Activated CD8-positive, alpha-beta memory T cell treated with anti-CD3 and anti-CD28 coated beads, Interleukin-2, amount 10 ng/mL, durations not matched to agents 7 days and 5 days (primary cell): ENCODE measurements at regions not wholly inside any gene's neighbourhood (a gene's known extent, or its start where the extent isn't known, plus 50 kb on each side); places are given as distances from the start of the nearest gene placed in this dataset.

ENCODE experiments used
- ATAC-seq: fragments of 150-1000 bp; cut with Tn5 transposase; one replicate; pipeline ENCODE4 v1.10.0; 2021; ENCODE audit warnings: moderate library complexity
- CTCF ChIA-PET: fragments of 350-600 bp; sonication (Branson Sonifier 250); formaldehyde crosslinking; loops from one replicate; lab custom pipeline; 2021; ENCODE audit warnings: antibody characterized with exemption; lab: Charles Lee
- DNase-seq: peaks from one replicate; pipeline ENCODE4 v3.0.0-alpha.2; 2020
- H3K27ac Mint-ChIP-seq: one replicate; pipeline ENCODE4 v1.8.0; 2021; ENCODE audit warnings: mild to moderate bottlenecking, mixed read lengths
- H3K27me3 Mint-ChIP-seq: one replicate; pipeline ENCODE4 v1.8.0; 2021; ENCODE audit warnings: mixed read lengths
- H3K36me3 Mint-ChIP-seq: one replicate; pipeline ENCODE4 v1.8.0; 2021; ENCODE audit warnings: mild to moderate bottlenecking, mixed read lengths
- H3K4me1 Mint-ChIP-seq: one replicate; pipeline ENCODE4 v1.8.0; 2021; ENCODE audit warnings: mixed read lengths
- H3K4me3 Mint-ChIP-seq: one replicate; pipeline ENCODE4 v1.8.0; 2021; ENCODE audit warnings: mild to moderate bottlenecking, moderate library complexity, mixed read lengths
- H3K9me3 Mint-ChIP-seq: one replicate; pipeline ENCODE4 v1.8.0; 2022; ENCODE audit warnings: low read depth, mixed read lengths

DNA sequence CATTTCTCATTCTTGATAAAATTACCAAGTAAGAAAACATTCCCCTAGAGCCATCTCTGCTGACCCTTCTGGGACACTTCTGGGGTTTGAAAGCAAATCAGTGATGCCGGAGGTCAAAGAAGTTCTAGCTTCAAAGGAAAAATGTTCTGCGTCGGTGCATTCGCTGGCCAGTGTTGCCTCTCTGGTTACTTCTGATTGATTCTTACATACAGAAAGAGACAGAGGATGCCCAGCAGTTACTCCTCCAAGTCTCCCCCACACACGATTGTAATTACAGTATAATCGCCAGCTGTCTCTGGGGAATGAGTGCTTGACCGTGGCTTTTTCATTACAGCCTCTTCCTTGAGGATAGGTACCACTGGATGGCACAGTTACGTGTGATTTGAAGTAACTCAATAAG is 150.9 kb downstream of the SNX19 start:
- ATAC-seq, result no peak
- Mint-ChIP-seq H3K27ac (no peak overlapping the region), H3K4me3 (no peak overlapping the region), H3K9me3 (no peaks in the 10 kb centered on the region), H3K36me3 (no peaks in the 10 kb centered on the region), H3K4me1 (peaks cover 8% of the 10 kb centered on the region), H3K27me3 (peaks cover 11% of the 10 kb centered on the region)
- no peak for DNase-seq
- CTCF ChIA-PET, result interaction anchor here (1.6 kb wide), 1 partner anchor 17 kb away, joined by 3 read pairs; no protein-coding TSS in a partner anchor

- Mint-ChIP-seq H3K27me3 (peaks cover 11% of the 10 kb centered on the region), H3K4me3 (no peak overlapping the region), H3K27ac (peak overlapping the region; percentile 6), H3K9me3 (no peaks in the 10 kb centered on the region), H3K4me1 (peaks cover 8% of the 10 kb centered on the region), H3K36me3 (no peaks in the 10 kb centered on the region)
- ATAC-seq (peak; percentile 51), DNase-seq (no peak)
- CTCF ChIA-PET, result interaction anchor here (1.6 kb wide), 1 partner anchor 17 kb away, joined by 3 read pairs; no protein-coding TSS in a partner anchor
These were observed 150.2 kb downstream of the SNX19 start for GRCh38 chr11:130765951-130766649.

- CTCF ChIA-PET, result no interaction called here
- no peaks in the 10 kb centered on the region for H3K36me3 Mint-ChIP-seq
- H3K4me3 Mint-ChIP-seq, result no peak overlapping the region
- no peak for DNase-seq
- H3K4me1 Mint-ChIP-seq, result peaks cover 8% of the 10 kb centered on the region
- peak overlapping the region; percentile 6 for H3K27ac Mint-ChIP-seq
- no peak for ATAC-seq
- peaks cover 11% of the 10 kb centered on the region for H3K27me3 Mint-ChIP-seq
- H3K9me3 Mint-ChIP-seq, result no peaks in the 10 kb centered on the region
These were observed 149.4 kb downstream of the SNX19 start for GRCh38 chr11:130766650-130767565.

GRCh38 chr11:130769782-130770535 is 146.3 kb downstream of the SNX19 start:
- ATAC-seq (no peak), DNase-seq (no peak)
- CTCF ChIA-PET, result no interaction called here
- no peaks in the 10 kb centered on the region for H3K9me3 Mint-ChIP-seq
- H3K27ac Mint-ChIP-seq, result no peak overlapping the region
- peaks cover 7% of the 10 kb centered on the region for H3K27me3 Mint-ChIP-seq
- no peak overlapping the region for H3K4me3 Mint-ChIP-seq
- H3K4me1 Mint-ChIP-seq, result peaks cover 8% of the 10 kb centered on the region
- no peaks in the 10 kb centered on the region for H3K36me3 Mint-ChIP-seq

- no peaks in the 10 kb centered on the region for H3K4me1 Mint-ChIP-seq
- CTCF ChIA-PET, result no interaction called here
- H3K4me3 Mint-ChIP-seq, result no peak overlapping the region
- peaks cover 3% of the 10 kb centered on the region for H3K27me3 Mint-ChIP-seq
- no peaks in the 10 kb centered on the region for H3K9me3 Mint-ChIP-seq
- no peaks in the 10 kb centered on the region for H3K36me3 Mint-ChIP-seq
- no peak for DNase-seq
- ATAC-seq, result no peak
- no peak overlapping the region for H3K27ac Mint-ChIP-seq
These were observed 144.6 kb downstream of the SNX19 start for GRCh38 chr11:130771708-130772107.

DNA sequence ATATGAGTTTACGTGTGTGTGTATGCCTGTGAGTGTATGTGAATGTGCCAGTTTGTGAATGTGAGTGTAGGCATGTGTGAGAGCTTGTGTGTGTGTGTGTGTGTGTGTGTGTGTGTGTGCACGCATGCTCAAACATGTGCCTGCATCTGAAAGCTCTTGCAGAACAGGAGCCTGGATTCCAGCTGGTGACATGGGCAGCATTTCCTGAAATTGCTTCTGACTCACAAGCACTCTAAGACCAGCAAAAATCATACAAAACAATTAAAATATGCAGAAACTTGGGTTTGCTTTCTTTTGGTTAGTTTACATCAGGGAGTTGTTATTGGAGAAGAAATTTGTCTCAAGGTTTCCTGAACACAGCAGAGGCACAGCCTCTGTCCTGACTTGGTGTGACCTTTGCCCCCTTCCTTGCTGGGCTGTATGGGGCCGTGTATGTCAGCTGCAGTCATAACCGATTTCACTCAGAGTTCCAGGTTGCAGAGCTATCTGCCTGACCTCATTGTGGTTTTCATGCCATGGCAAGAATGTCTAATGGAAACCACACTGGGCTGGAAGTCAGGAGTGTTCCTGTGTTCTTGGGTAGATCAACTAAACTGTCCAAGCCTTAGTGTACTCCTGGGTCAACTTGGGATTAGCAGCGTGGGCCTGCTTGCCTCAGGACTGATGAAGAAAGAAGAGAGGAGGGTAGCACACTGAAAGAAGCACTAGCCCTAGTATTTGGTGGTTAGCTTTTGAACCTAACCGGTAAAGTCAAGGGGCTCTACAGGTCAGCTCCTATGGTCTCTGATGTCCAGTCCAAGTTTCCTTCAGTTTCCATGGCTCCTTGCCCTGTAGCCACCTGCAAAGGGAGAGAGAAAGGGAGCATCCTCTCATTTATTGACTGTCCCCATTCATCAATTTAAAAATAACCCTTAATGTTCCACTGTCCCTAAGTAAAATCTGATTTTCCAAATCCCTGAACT is 143.7 kb downstream of the SNX19 start:
- Mint-ChIP-seq H3K27me3 (peaks cover 3% of the 10 kb centered on the region), H3K4me3 (no peak overlapping the region), H3K9me3 (no peaks in the 10 kb centered on the region), H3K4me1 (no peaks in the 10 kb centered on the region), H3K36me3 (no peaks in the 10 kb centered on the region), H3K27ac (no peak overlapping the region)
- ATAC-seq, result no peak
- DNase-seq, result no peak
- CTCF ChIA-PET, result no interaction called here

DNA sequence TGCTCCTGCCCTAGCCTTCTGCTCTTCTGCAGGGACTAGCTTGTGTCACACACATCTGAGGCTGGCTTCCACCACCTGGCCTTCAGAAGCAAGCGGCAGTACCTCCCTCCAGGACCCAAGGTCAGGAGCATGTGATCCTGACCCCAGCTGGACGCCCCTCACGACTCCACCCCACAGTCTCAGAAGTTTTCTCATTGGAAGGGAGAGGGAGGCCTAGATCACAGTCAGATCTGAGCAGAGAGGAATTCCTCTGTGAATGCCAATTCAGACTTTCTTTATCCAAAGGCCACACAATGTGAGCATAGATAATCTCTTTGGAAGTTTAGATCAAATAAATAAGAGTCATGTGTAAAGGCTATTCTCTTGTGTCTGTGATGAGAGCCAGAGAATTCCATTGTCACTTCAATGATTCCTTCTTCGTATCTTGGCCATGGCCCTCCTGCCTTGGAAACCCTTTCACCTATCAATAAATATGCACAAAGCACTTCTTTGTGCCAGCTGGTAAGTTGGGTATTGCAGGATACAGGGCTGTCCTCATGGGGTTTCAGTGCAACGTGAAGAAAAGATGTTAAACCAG is 142.9 kb downstream of the SNX19 start:
- peaks cover 3% of the 10 kb centered on the region for H3K27me3 Mint-ChIP-seq
- H3K36me3 Mint-ChIP-seq, result no peaks in the 10 kb centered on the region
- no peak overlapping the region for H3K4me3 Mint-ChIP-seq
- no peaks in the 10 kb centered on the region for H3K9me3 Mint-ChIP-seq
- H3K4me1 Mint-ChIP-seq, result no peaks in the 10 kb centered on the region
- CTCF ChIA-PET, result no interaction called here
- DNase-seq, result no peak
- no peak for ATAC-seq
- no peak overlapping the region for H3K27ac Mint-ChIP-seq

GRCh38 chr11:130774703-130775102 is 141.6 kb downstream of the SNX19 start:
- no peak overlapping the region for H3K4me3 Mint-ChIP-seq
- H3K27me3 Mint-ChIP-seq, result peaks cover 3% of the 10 kb centered on the region
- no peaks in the 10 kb centered on the region for H3K9me3 Mint-ChIP-seq
- no peak for DNase-seq
- CTCF ChIA-PET, result no interaction called here
- no peak for ATAC-seq
- no peaks in the 10 kb centered on the region for H3K36me3 Mint-ChIP-seq
- no peak overlapping the region for H3K27ac Mint-ChIP-seq
- no peaks in the 10 kb centered on the region for H3K4me1 Mint-ChIP-seq

- H3K9me3 Mint-ChIP-seq, result no peaks in the 10 kb centered on the region
- CTCF ChIA-PET, result interaction anchor here (1.1 kb wide), 1 partner anchor 341 kb away, joined by 3 read pairs; no protein-coding TSS in a partner anchor
- no peaks in the 10 kb centered on the region for H3K4me1 Mint-ChIP-seq
- no peak overlapping the region for H3K27ac Mint-ChIP-seq
- ATAC-seq (no peak), DNase-seq (no peak)
- H3K36me3 Mint-ChIP-seq, result no peaks in the 10 kb centered on the region
- H3K27me3 Mint-ChIP-seq, result peaks cover 3% of the 10 kb centered on the region
- H3K4me3 Mint-ChIP-seq, result no peak overlapping the region
These were observed 140.8 kb downstream of the SNX19 start for GRCh38 chr11:130775306-130776060.

DNA sequence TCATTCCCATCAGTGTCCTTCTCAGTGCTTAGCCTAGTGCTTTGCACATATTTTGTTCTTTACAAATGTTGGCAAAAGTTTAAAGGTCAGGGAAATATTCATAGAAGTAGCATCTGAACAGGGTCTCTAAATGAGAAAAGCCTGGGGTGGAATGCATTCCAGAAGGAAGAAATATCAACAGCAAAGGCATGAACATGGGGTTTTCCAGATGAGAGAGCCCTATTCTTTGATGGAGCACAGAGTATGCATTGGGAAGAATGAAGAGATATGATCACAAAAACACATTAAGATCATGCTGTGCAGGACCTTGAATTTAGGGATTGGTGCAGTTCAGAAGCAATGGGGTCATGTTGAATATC is 140.2 kb downstream of the SNX19 start:
- peaks cover 3% of the 10 kb centered on the region for H3K27me3 Mint-ChIP-seq
- H3K4me1 Mint-ChIP-seq, result no peaks in the 10 kb centered on the region
- CTCF ChIA-PET, result interaction anchor here (1.1 kb wide), 1 partner anchor 341 kb away, joined by 3 read pairs; no protein-coding TSS in a partner anchor
- no peak for DNase-seq
- H3K27ac Mint-ChIP-seq, result no peak overlapping the region
- no peaks in the 10 kb centered on the region for H3K36me3 Mint-ChIP-seq
- no peaks in the 10 kb centered on the region for H3K9me3 Mint-ChIP-seq
- ATAC-seq, result no peak
- no peak overlapping the region for H3K4me3 Mint-ChIP-seq

DNA sequence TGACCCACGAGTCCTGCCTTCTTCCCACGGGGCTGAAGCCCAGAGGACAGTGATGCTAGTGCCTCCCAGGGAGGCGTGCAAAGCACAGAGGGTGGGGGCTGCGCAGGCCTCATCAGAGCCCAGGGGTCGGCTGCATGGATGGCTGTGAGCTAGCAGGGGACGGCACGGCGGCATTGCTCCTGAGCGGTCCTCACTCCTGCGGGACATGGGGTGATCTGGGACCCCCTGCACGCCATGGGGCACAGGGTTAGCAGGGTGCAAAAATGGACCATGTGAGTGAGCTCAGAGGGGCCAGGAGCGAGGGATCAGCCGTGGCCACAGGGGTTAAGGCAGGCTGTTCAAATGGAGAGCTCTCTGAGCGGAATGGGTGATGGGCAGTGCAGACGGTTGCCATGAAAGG is 138.3 kb downstream of the SNX19 start:
- no peak overlapping the region for H3K4me3 Mint-ChIP-seq
- H3K36me3 Mint-ChIP-seq, result no peaks in the 10 kb centered on the region
- ATAC-seq (no peak), DNase-seq (no peak)
- no peaks in the 10 kb centered on the region for H3K4me1 Mint-ChIP-seq
- H3K27me3 Mint-ChIP-seq, result peaks cover 3% of the 10 kb centered on the region
- H3K27ac Mint-ChIP-seq, result no peak overlapping the region
- CTCF ChIA-PET, result no interaction called here
- no peaks in the 10 kb centered on the region for H3K9me3 Mint-ChIP-seq

DNA sequence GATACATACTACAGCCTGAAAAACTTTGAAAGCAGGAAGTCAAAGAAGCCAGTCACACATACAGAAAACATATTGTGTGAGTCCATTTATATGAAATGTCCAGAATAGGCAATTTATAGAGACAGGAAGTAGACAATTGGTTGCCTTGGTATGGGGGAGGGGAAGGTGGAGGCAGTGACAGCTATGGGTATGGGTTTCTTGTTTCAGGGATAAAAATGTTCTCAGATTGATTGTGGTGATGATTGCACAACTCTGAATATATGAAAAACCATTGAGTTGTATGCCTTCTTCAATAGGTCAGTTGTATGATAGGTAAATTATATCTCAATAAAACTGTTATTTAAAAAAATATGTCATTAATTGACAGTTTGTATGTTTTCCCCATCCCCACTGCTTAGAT is 137.6 kb downstream of the SNX19 start:
- Mint-ChIP-seq H3K9me3 (no peaks in the 10 kb centered on the region), H3K4me1 (no peaks in the 10 kb centered on the region), H3K27ac (no peak overlapping the region), H3K36me3 (no peaks in the 10 kb centered on the region), H3K27me3 (peaks cover 3% of the 10 kb centered on the region), H3K4me3 (no peak overlapping the region)
- DNase-seq (no peak), ATAC-seq (no peak)
- CTCF ChIA-PET, result no interaction called here
